GM19238 (cell line): ENCODE measurements at regions not wholly inside any gene's neighbourhood (a gene's known extent, or its start where the extent isn't known, plus 50 kb on each side); places are given as distances from the start of the nearest gene placed in this dataset.
"Not testable (repeated sequence)": the region's sequence is repeated elsewhere in the genome, so short reads cannot be mapped to it uniquely, and the experiment has no call there.

Experiments used
- DNase-seq: peaks from one replicate; pipeline ENCODE4 v3.0.0; 2011; ENCODE audit warnings: low spot score; ENCODE audit not compliant: insufficient read length

- no peak for DNase-seq
Observed at GRCh38 chr14:105600939-105601359, 74.6 kb downstream of the TMEM121 start.

- no peak for DNase-seq
Observed at GRCh38 chr14:105601360-105602242, 75.2 kb downstream of the TMEM121 start.

GRCh38 chr14:105602243-105602750 lies 75.9 kb downstream of the TMEM121 start:
- no peak for DNase-seq

- no peak for DNase-seq
Observed at GRCh38 chr14:105602799-105603793, 76.7 kb downstream of the TMEM121 start.

GRCh38 chr14:105604531-105605463 lies 78.4 kb downstream of the TMEM121 start:
- DNase-seq = not testable (repeated sequence)

GRCh38 chr14:105605464-105606304 lies 79.3 kb downstream of the TMEM121 start:
- DNase-seq = no peak

- not testable (repeated sequence) for DNase-seq
Observed at GRCh38 chr14:105606305-105606975, 80.1 kb downstream of the TMEM121 start.

GRCh38 chr14:105607025-105607424 lies 80.6 kb downstream of the TMEM121 start:
- not testable (repeated sequence) for DNase-seq

- not testable (repeated sequence) for DNase-seq
Observed at GRCh38 chr14:105614987-105615386, 88.6 kb downstream of the TMEM121 start.

GRCh38 chr14:105615986-105616801 lies 89.8 kb downstream of the TMEM121 start:
- not testable (repeated sequence) for DNase-seq

GRCh38 chr14:105616802-105617192 lies 90.4 kb downstream of the TMEM121 start:
- DNase-seq = no peak

GRCh38 chr14:105617201-105617777 lies 90.9 kb downstream of the TMEM121 start:
- DNase-seq = no peak

- DNase-seq = not testable (repeated sequence)
Observed at GRCh38 chr14:105617805-105618204, 91.4 kb downstream of the TMEM121 start.

GRCh38 chr14:105619324-105619723 lies 92.9 kb downstream of the TMEM121 start:
- DNase-seq = not testable (repeated sequence)

- DNase-seq = not testable (repeated sequence)
Observed at GRCh38 chr14:105620178-105620864, 93.9 kb downstream of the TMEM121 start.

GRCh38 chr14:105620865-105621471 lies 94.6 kb downstream of the TMEM121 start:
- not testable (repeated sequence) for DNase-seq
